Right cardiac atrium (tissue), 5 donors: ENCODE measurements at regions not wholly inside any gene's neighbourhood (a gene's known extent, or its start where the extent isn't known, plus 50 kb on each side); places are given as distances from the start of the nearest gene placed in this dataset.
"Not testable (repeated sequence)": the region's sequence is repeated elsewhere in the genome, so short reads cannot be mapped to it uniquely, and the experiment has no call there.

Experiments
- ATAC-seq, 2 donors: fragments of 200-7000 bp; cut with Tn5 transposase; one replicate each; pipeline versions ENCODE4 v1.8.0 to v1.9.1; 2020; ENCODE audit warnings: moderate library complexity in 2 of 2, mild to moderate bottlenecking in 1 of 2
- DNase-seq, 3 donors: peaks; one replicate each; pipeline ENCODE4 v3.0.0-alpha.2; 2020
- H3K27ac ChIP-seq: one replicate; pipeline ENCODE4 v1.5.1; 2013; ENCODE audit warnings: mild to moderate bottlenecking, low read length, control low read depth, moderate library complexity
- H3K27me3 ChIP-seq: one replicate; pipeline ENCODE4 v1.6.1; 2013; ENCODE audit not compliant: control insufficient read depth, insufficient read depth
- H3K4me1 ChIP-seq: one replicate; pipeline ENCODE4 v1.6.1; 2013; ENCODE audit warnings: low read length; ENCODE audit not compliant: control insufficient read depth, insufficient read depth
- H3K4me3 ChIP-seq: one replicate; pipeline ENCODE4 v1.5.1; 2013; ENCODE audit warnings: low read length, control low read depth
- H3K9me3 ChIP-seq: one replicate; pipeline ENCODE4 v1.6.1; 2013; ENCODE audit warnings: low read length; ENCODE audit not compliant: control insufficient read depth
- WGBS: extraction: QIAGEN DNeasy Blood & Tissue Kit; methylation state at CpG from one replicate; pipeline ENCODE4 v1.1.7; 2013; 5-methylcytosine and 5-hydroxymethylcytosine counted together
- intact Hi-C, 4 donors: fragments of 100-400 bp; cut with DNase I; formaldehyde crosslinking; loops; one replicate each; pipeline versions ENCODE4 v1.11.0 to v1.14.0; 2022 to 2023
- donor health status: healthy with polysubstance abuse.
- donor health status: DM: no; HTN: yes; CAD: no.
- donor health status: DM: no; HTN: no; CAD: no.
- donor health status: DM: no; HTN: yes; CAD: no; lungs with severe emphysema.
- donor health status: DM: yes; HTN: yes; CAD: no.

GRCh38 chr4:12053556-12053955 is 624.9 kb upstream of the HS3ST1 start:
- no peak for DNase-seq
- no peak for ATAC-seq
- intact Hi-C loops = no loop called here

GRCh38 chr4:12050357-12050756 is 621.7 kb upstream of the HS3ST1 start:
- H3K27me3 ChIP-seq = no peaks in the 10 kb centered on the region
- no peak overlapping the region for H3K4me3 ChIP-seq
- ATAC-seq = no peak
- H3K9me3 ChIP-seq = no peaks in the 10 kb centered on the region
- no peak overlapping the region for H3K27ac ChIP-seq
- DNase-seq = no peak
- intact Hi-C loops = no loop called here
- H3K4me1 ChIP-seq = no peaks in the 10 kb centered on the region

More at GRCh38 chr4:12053556-12053955, 624.9 kb upstream of the HS3ST1 start:
- no peak overlapping the region for H3K27ac ChIP-seq
- H3K9me3 ChIP-seq = no peaks in the 10 kb centered on the region
- no peaks in the 10 kb centered on the region for H3K27me3 ChIP-seq
- H3K4me3 ChIP-seq = no peak overlapping the region
- H3K4me1 ChIP-seq = no peaks in the 10 kb centered on the region

GRCh38 chr4:12042818-12043217 is 614.1 kb upstream of the HS3ST1 start:
- H3K27ac ChIP-seq = no peak overlapping the region
- intact Hi-C loops = loop anchor here in 2 of 4 donors (5.0 to 10.0 kb wide), 2 partner anchors 589 to 592 kb away; no protein-coding TSS in a partner anchor
- ATAC-seq = no peak
- no peak overlapping the region for H3K4me3 ChIP-seq
- no peaks in the 10 kb centered on the region for H3K4me1 ChIP-seq
- no peak for DNase-seq
- H3K9me3 ChIP-seq = no peaks in the 10 kb centered on the region
- 84% methylated on average over 4 of the region's 4 CpGs for WGBS
- no peaks in the 10 kb centered on the region for H3K27me3 ChIP-seq

GRCh38 chr4:12041828-12042227 is 613.1 kb upstream of the HS3ST1 start:
- WGBS = 55% methylated on average over 2 of the region's 2 CpGs
- H3K4me3 ChIP-seq = no peak overlapping the region
- no peak overlapping the region for H3K27ac ChIP-seq
- no peaks in the 10 kb centered on the region for H3K9me3 ChIP-seq
- H3K27me3 ChIP-seq = no peaks in the 10 kb centered on the region
- intact Hi-C loops = loop anchor here in 2 of 4 donors (5.0 to 10.0 kb wide), 2 partner anchors 590 to 593 kb away; no protein-coding TSS in a partner anchor
- peak in 1 of 2 donors; percentile 47 for ATAC-seq
- no peak for DNase-seq
- no peaks in the 10 kb centered on the region for H3K4me1 ChIP-seq

GRCh38 chr4:12036450-12036849 is 607.8 kb upstream of the HS3ST1 start:
- Histone ChIP-seq H3K27ac (no peak overlapping the region), H3K4me3 (no peak overlapping the region), H3K27me3 (no peaks in the 10 kb centered on the region), H3K9me3 (no peaks in the 10 kb centered on the region), H3K4me1 (no peaks in the 10 kb centered on the region)
- intact Hi-C loops = no loop called here
- DNase-seq (peak; percentile 48 to 70 (median 48)), ATAC-seq (peak; percentile 86 to 99)
- whole genome bisulfite sequencing = 63% methylated on average over 3 of the region's 3 CpGs

GRCh38 chr4:12028258-12028657 is 599.6 kb upstream of the HS3ST1 start:
- 77% methylated on average over 5 of the region's 5 CpGs for WGBS
- no peaks in the 10 kb centered on the region for H3K9me3 ChIP-seq

GRCh38 chr4:12022409-12022808 is 593.7 kb upstream of the HS3ST1 start:
- ATAC-seq (no peak), DNase-seq (no peak)
- intact Hi-C loops = no loop called here
- no peak overlapping the region for H3K4me3 ChIP-seq
- no peaks in the 10 kb centered on the region for H3K9me3 ChIP-seq
- H3K4me1 ChIP-seq = no peaks in the 10 kb centered on the region
- no peaks in the 10 kb centered on the region for H3K27me3 ChIP-seq
- WGBS = 95% methylated on average over 2 of the region's 2 CpGs
- H3K27ac ChIP-seq = no peak overlapping the region

More at GRCh38 chr4:12028258-12028657, 599.6 kb upstream of the HS3ST1 start:
- H3K4me3 ChIP-seq = no peak overlapping the region
- intact Hi-C loops = no loop called here
- no peaks in the 10 kb centered on the region for H3K27me3 ChIP-seq
- H3K4me1 ChIP-seq = no peaks in the 10 kb centered on the region
- DNase-seq (no peak), ATAC-seq (no peak)
- H3K27ac ChIP-seq = no peak overlapping the region

- Histone ChIP-seq H3K27ac (no peak overlapping the region), H3K27me3 (no peaks in the 10 kb centered on the region), H3K9me3 (no peaks in the 10 kb centered on the region), H3K4me3 (no peak overlapping the region), H3K4me1 (no peaks in the 10 kb centered on the region)
- no peak for ATAC-seq
- intact Hi-C loops = no loop called here
- no peak for DNase-seq
- WGBS = 97% methylated on average over 1 of the region's 1 CpG
Observed at GRCh38 chr4:12016729-12017128, 588.0 kb upstream of the HS3ST1 start.

GRCh38 chr4:12005471-12005870 is 576.8 kb upstream of the HS3ST1 start:
- H3K27me3 ChIP-seq = no peaks in the 10 kb centered on the region
- DNase-seq = no peak
- H3K4me1 ChIP-seq = no peaks in the 10 kb centered on the region
- no peak overlapping the region for H3K4me3 ChIP-seq
- no peak for ATAC-seq
- intact Hi-C loops = no loop called here
- H3K27ac ChIP-seq = no peak overlapping the region
- H3K9me3 ChIP-seq = no peaks in the 10 kb centered on the region

- H3K27me3 ChIP-seq, H3K27ac ChIP-seq, ATAC-seq, DNase-seq, intact Hi-C loops, H3K4me1 ChIP-seq, H3K9me3 ChIP-seq, H3K4me3 ChIP-seq: not testable (repeated sequence)
- WGBS = 82% methylated on average over 5 of the region's 5 CpGs
Observed at GRCh38 chr4:11996581-11996980, 567.9 kb upstream of the HS3ST1 start.

- Histone ChIP-seq H3K9me3 (no peaks in the 10 kb centered on the region), H3K27ac (no peak overlapping the region), H3K27me3 (no peaks in the 10 kb centered on the region), H3K4me1 (no peaks in the 10 kb centered on the region), H3K4me3 (no peak overlapping the region)
- intact Hi-C loops = no loop called here
- ATAC-seq = no peak
- WGBS = 81% methylated on average over 3 of the region's 3 CpGs
- DNase-seq = no peak
Observed at GRCh38 chr4:11976726-11977263, 548.1 kb upstream of the HS3ST1 start.

- H3K4me1 ChIP-seq = no peaks in the 10 kb centered on the region
- DNase-seq = no peak
- no peak for ATAC-seq
- H3K27ac ChIP-seq = no peak overlapping the region
- no peaks in the 10 kb centered on the region for H3K9me3 ChIP-seq
- WGBS = 93% methylated on average over 2 of the region's 2 CpGs
- no peak overlapping the region for H3K4me3 ChIP-seq
- H3K27me3 ChIP-seq = no peaks in the 10 kb centered on the region
- intact Hi-C loops = no loop called here
Observed at GRCh38 chr4:11973270-11973669, 544.6 kb upstream of the HS3ST1 start.
